H9 (cell line): ENCODE measurements at regions not wholly inside any gene's neighbourhood (a gene's known extent, or its start where the extent isn't known, plus 50 kb on each side); places are given as distances from the start of the nearest gene placed in this dataset.

Experiments
- DNase-seq: peaks from one replicate; pipeline ENCODE4 v3.0.0-alpha.2; 2017
- H2AFZ ChIP-seq: one replicate; pipeline ENCODE4 v1.6.1; 2013; ENCODE audit warnings: mild to moderate bottlenecking, low read length, control low read depth, moderate library complexity
- H2AK5ac ChIP-seq: 2 replicates; pipeline ENCODE4 v1.6.1; 2013; ENCODE audit warnings: low read length, control low read depth, mixed read lengths; ENCODE audit not compliant: insufficient read length
- H2BK120ac ChIP-seq: one replicate; pipeline ENCODE4 v1.6.1; 2013; ENCODE audit warnings: low read depth, mild to moderate bottlenecking, low read length, control low read depth, inconsistent platforms; ENCODE audit not compliant: poor library complexity, severe bottlenecking
- H2BK12ac ChIP-seq: 2 replicates; pipeline ENCODE4 v1.6.1; 2013; ENCODE audit warnings: low read length, control low read depth, mixed read lengths, low read depth; ENCODE audit not compliant: insufficient read length
- H2BK15ac ChIP-seq: 2 replicates; pipeline ENCODE4 v1.6.1; 2013; ENCODE audit warnings: low read depth, low read length, control low read depth
- H2BK20ac ChIP-seq: one replicate; pipeline ENCODE4 v1.6.1; 2013; ENCODE audit warnings: low read depth, mild to moderate bottlenecking, low read length, control low read depth, inconsistent platforms; ENCODE audit not compliant: poor library complexity, severe bottlenecking
- H2BK5ac ChIP-seq: 2 replicates; pipeline ENCODE4 v1.6.1; 2013; ENCODE audit warnings: low read length, control low read depth, mixed read lengths; ENCODE audit not compliant: insufficient read length
- H3K14ac ChIP-seq: 2 replicates; pipeline ENCODE4 v1.6.1; 2013; ENCODE audit warnings: low read length, control low read depth; ENCODE audit not compliant: insufficient read depth
- H3K18ac ChIP-seq: 2 replicates; pipeline ENCODE4 v1.6.1; 2013; ENCODE audit warnings: low read depth, mild to moderate bottlenecking, mixed read lengths, low read length, control low read depth; ENCODE audit not compliant: insufficient read length
- H3K23ac ChIP-seq: 2 replicates; pipeline ENCODE4 v1.6.1; 2013; ENCODE audit warnings: low read length, control low read depth, mixed read lengths, low read depth; ENCODE audit not compliant: insufficient read length
- H3K23me2 ChIP-seq: 2 replicates; pipeline ENCODE4 v1.6.1; 2013; ENCODE audit warnings: low read depth, mild to moderate bottlenecking, mixed read lengths, low read length, control low read depth; ENCODE audit not compliant: insufficient read length, poor library complexity, severe bottlenecking
- H3K27ac ChIP-seq: 2 replicates; pipeline ENCODE4 v1.5.1; 2013; ENCODE audit warnings: low read length, control low read depth, mixed read lengths, low read depth; ENCODE audit not compliant: insufficient read length
- H3K27me3 ChIP-seq: 2 replicates; pipeline ENCODE4 v1.6.1; 2013; ENCODE audit warnings: low read length, control low read depth, inconsistent platforms; ENCODE audit not compliant: insufficient read depth
- H3K4ac ChIP-seq: 2 replicates; pipeline ENCODE4 v1.6.1; 2013; ENCODE audit warnings: low read depth, mild to moderate bottlenecking, control low read depth, inconsistent platforms, low read length, moderate library complexity
- H3K4me1 ChIP-seq: 2 replicates; pipeline ENCODE4 v1.6.1; 2013; ENCODE audit warnings: low read length, control low read depth, inconsistent platforms; ENCODE audit not compliant: insufficient read depth
- H3K4me2 ChIP-seq: 2 replicates; pipeline ENCODE4 v1.6.1; 2013; ENCODE audit warnings: low read length, control low read depth, mixed read lengths; ENCODE audit not compliant: insufficient read length, insufficient read depth
- H3K56ac ChIP-seq: 2 replicates; pipeline ENCODE4 v1.6.1; 2013; ENCODE audit warnings: low read depth, mild to moderate bottlenecking, mixed read lengths, low read length, control low read depth; ENCODE audit not compliant: insufficient read length
- H3K79me1 ChIP-seq: 2 replicates; pipeline ENCODE4 v1.6.1; 2013; ENCODE audit warnings: low read depth, mild to moderate bottlenecking, moderate library complexity, low read length, control low read depth, inconsistent platforms; ENCODE audit not compliant: insufficient read depth, poor library complexity, severe bottlenecking
- H3K79me2 ChIP-seq: 2 replicates; pipeline ENCODE4 v1.6.1; 2013; ENCODE audit warnings: low read length, control low read depth, inconsistent platforms; ENCODE audit not compliant: insufficient read depth
- H3K9ac ChIP-seq: 2 replicates; pipeline ENCODE4 v1.6.1; 2013; ENCODE audit warnings: low read length, control low read depth, mixed read lengths; ENCODE audit not compliant: insufficient read length; ENCODE audit errors: extremely low read depth
- H3K9me3 ChIP-seq: one replicate; pipeline ENCODE4 v1.6.1; 2013; ENCODE audit warnings: low read depth, low read length, inconsistent platforms; ENCODE audit not compliant: control insufficient read depth
- H3T11ph ChIP-seq: one replicate; pipeline ENCODE4 v1.6.1; 2013; ENCODE audit warnings: mild to moderate bottlenecking, low read length, control low read depth, inconsistent platforms
- H4K20me1 ChIP-seq: one replicate; pipeline ENCODE4 v1.6.1; 2013; ENCODE audit not compliant: control insufficient read depth, insufficient read length, insufficient read depth
- H4K5ac ChIP-seq: 2 replicates; pipeline ENCODE4 v1.6.1; 2013; ENCODE audit warnings: low read depth, mild to moderate bottlenecking, mixed read lengths, low read length, control low read depth; ENCODE audit not compliant: insufficient read length
- H4K8ac ChIP-seq: replicated peaks from 2 replicates; pipeline ENCODE4 v1.6.1; 2013; ENCODE audit warnings: low read length, control low read depth, mixed read lengths, low read depth; ENCODE audit not compliant: insufficient read length
- H4K91ac ChIP-seq: 2 replicates; pipeline ENCODE4 v1.6.1; 2013; ENCODE audit warnings: low read depth, mild to moderate bottlenecking, moderate library complexity, mixed read lengths, low read length, control low read depth; ENCODE audit not compliant: insufficient read length
- H3K27ac Mint-ChIP-seq, 3 experiments: 2 replicates in 2 of 3; 3 replicates in 1 of 3; pipeline ENCODE4 v1.8.0; 2020 to 2021; ENCODE audit warnings: mixed read lengths in 3 of 3, mild to moderate bottlenecking in 1 of 3, moderate library complexity in 1 of 3
- H3K27me3 Mint-ChIP-seq: 2 replicates; pipeline ENCODE4 v1.8.0; 2021; ENCODE audit warnings: low read depth, mild to moderate bottlenecking, moderate library complexity, mixed read lengths
- H3K36me3 Mint-ChIP-seq, 3 experiments: 2 replicates in 2 of 3; 3 replicates in 1 of 3; pipeline ENCODE4 v1.8.0; 2020 to 2021; ENCODE audit warnings: low read depth in 3 of 3, mixed read lengths in 3 of 3; ENCODE audit not compliant: insufficient read depth in 1 of 3
- H3K4me1 Mint-ChIP-seq, 2 experiments: 2 replicates each; pipeline ENCODE4 v1.8.0; 2020; ENCODE audit warnings: mixed read lengths in 2 of 2
- H3K4me3 Mint-ChIP-seq, 2 experiments: 2 replicates in 1 of 2; 3 replicates in 1 of 2; pipeline ENCODE4 v1.8.0; 2020 to 2021; ENCODE audit warnings: mild to moderate bottlenecking in 2 of 2, mixed read lengths in 2 of 2, moderate library complexity in 1 of 2
- H3K9me3 Mint-ChIP-seq, 2 experiments: 2 replicates in 1 of 2; 3 replicates in 1 of 2; pipeline ENCODE4 v1.8.0; 2020; ENCODE audit warnings: mild to moderate bottlenecking in 2 of 2, mixed read lengths in 2 of 2, moderate library complexity in 1 of 2
- CTCF ChIP-seq: fragments of 200-600 bp; sonication (generic); conservative IDR thresholded peaks from 3 replicates; pipeline ENCODE4 v1.8.0; 2021; ENCODE audit warnings: antibody characterized with exemption, mild to moderate bottlenecking
- WGBS: extraction: QIAGEN DNeasy Blood & Tissue Kit; methylation state at CpG from one replicate; pipeline ENCODE4 v1.1.7; 2013; ENCODE audit warnings: missing lambda C conversion rate, low lambda C conversion rate, mixed read lengths; ENCODE audit not compliant: insufficient read length; ENCODE audit errors: extremely low coverage; 5-methylcytosine and 5-hydroxymethylcytosine counted together

- Mint-ChIP-seq H3K4me1 (peaks cover 4 to 10% of the 10 kb centered on the region in 2 experiments; a peak in 3 of 4 replicates), H3K27ac (no peak overlapping the region), H3K27me3 (no peaks in the 10 kb centered on the region), H3K9me3 (no peaks in the 10 kb centered on the region), H3K36me3 (no peaks in the 10 kb centered on the region), H3K4me3 (no peak overlapping the region)
- Histone ChIP-seq H3K4me2 (no peak overlapping the region), H2BK15ac (no peak overlapping the region), H2BK120ac (no peak overlapping the region), H4K8ac (no peak overlapping the region), H2AK5ac (no peak overlapping the region), H3K14ac (no peak overlapping the region), H3K9ac (no peak overlapping the region), H2BK20ac (no peak overlapping the region), H3T11ph (no peak overlapping the region), H3K23ac (no peak overlapping the region), H3K4me1 (no peaks in the 10 kb centered on the region; the same call in 1 of the 2 replicates), H3K18ac (no peak overlapping the region), H3K9me3 (no peaks in the 10 kb centered on the region), H3K79me2 (no peaks in the 10 kb centered on the region), H4K20me1 (no peaks in the 10 kb centered on the region), H3K27me3 (no peaks in the 10 kb centered on the region), H3K27ac (no peak overlapping the region), H3K4ac (no peak overlapping the region), H2BK12ac (no peak overlapping the region), H4K91ac (no peak overlapping the region), H3K56ac (no peak overlapping the region), H3K79me1 (no peaks in the 10 kb centered on the region), H3K23me2 (no peaks in the 10 kb centered on the region), H4K5ac (no peak overlapping the region), H2BK5ac (no peak overlapping the region), H2AFZ (no peak overlapping the region)
- no peak for TF ChIP-seq CTCF
- no CpG with 5 or more reads among the region's 2 CpGs for WGBS
- DNase-seq: no peak
Measured at GRCh38 chr14:65964366-65964765, 521.8 kb upstream of the CCDC196 start.
